ENCODE measurements at regions not wholly inside any gene's neighbourhood (a gene's known extent, or its start where the extent isn't known, plus 50 kb on each side); places are given as distances from the start of the nearest gene placed in this dataset.

DNA sequence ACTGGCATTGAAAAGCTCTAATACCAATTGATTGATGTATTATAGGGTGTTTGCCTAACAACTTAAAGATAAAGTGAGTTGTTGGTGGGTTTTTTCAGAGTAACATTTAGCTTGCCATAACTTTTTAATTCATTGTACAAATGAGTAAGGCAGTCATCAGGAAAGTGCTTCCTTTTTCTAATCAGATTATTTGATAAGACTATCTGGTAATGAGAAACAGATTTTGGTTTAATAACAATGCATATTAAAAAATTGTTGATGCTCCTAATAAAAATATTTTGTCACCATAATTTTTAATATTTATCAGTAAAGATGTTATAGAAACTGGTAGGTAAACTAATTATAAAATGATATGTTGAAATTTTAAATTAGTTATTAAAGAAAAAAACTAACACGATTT, 51.3 kb downstream of the BLTP1 start:
- no peak for DNase-seq

DNA sequence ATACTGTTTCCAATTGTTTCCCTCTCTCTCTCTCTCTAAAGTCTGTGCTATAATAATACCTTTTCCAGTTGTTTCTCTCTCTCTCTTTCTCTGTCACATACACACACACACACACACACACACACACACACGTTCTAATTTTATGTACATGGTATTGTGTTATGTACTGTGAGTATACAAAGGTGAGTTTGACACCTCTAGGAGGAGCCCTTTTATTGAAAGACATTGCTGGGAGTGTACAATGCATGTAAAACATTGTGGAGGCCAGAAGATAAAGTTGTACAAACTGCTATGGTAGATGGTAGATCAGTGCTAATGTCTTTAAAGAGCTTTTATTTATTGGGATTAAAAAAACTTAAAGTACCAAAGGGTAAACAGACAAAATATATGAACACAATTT, 53.6 kb downstream of the BLTP1 start:
- DNase-seq: no peak

DNA sequence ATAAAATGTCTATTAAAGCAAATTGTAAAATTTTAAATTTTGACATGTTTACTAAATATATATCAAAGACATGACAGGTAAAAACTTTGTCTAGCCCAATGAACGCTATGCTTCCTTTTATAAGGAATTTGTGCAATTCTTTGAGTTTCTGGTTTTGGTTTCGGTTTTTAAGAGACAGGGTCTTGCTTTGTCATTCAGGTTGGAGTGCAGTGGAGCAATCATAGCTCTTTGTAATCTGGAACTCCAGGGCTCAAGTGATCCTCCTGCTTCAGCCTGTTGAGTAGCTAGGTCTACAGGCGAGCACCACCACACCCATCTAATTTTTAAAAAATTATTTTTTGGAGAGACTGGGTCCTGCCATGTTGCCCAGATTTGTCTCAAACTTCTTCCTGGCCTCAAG, 60.7 kb downstream of the BLTP1 start:
- DNase-seq: no peak

DNA sequence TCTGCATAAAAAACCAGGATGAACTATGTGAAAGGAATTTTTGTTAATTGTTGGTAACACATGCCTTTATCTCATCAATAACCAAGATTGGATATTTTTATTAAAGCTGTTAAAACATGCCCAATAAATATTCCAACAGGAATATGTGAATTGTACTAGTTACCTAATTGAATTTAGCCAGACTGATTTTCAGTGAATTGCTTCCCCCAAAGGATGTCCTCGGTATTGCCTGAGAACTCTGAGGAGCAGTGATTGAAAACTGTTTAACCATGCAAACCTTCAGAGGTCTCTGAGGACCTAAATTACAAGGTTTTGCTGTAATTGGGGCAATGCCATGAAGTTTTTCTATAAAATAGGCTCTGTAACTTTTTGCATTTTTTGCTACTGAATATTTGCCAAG, 66.6 kb downstream of the BLTP1 start:
- no peak for DNase-seq

DNA sequence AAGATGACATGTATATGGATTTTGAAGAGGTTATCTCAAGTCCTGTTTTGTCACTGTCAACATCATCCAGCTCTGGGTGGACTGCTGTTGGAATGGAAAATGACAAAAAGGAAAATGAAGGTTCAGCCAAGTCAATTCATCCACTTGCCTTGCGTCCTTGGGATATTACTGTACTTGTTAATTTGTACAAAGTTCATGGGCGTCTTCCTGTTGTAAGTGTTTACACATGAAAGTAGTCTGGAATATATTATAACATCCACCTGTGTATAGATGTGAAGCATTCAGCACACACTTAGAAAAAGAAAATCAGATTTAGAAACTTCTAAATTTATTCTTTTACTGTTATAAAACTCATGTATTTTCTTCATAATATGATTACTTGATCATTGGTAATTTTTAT, 67.2 kb downstream of the BLTP1 start:
- no peak for DNase-seq

DNA sequence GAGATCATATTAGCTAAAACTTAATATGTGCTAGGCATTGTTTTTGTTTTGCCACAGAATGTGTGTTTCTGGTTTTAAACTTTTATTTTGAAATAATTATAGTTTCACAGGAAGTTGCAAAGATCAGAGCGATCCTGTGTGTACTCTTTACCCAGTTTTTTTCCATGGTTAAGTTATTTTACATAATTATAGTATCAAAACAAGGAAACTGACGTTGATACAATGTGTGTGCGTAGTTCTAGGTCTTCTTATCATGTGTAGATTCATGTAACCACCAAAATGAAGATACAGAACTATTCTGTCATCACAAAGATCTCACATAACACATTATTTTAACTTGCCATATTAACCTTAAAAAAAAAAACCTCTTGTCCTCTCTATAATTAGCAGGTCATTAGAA, 69.2 kb downstream of the BLTP1 start:
- DNase-seq: no peak

DNA sequence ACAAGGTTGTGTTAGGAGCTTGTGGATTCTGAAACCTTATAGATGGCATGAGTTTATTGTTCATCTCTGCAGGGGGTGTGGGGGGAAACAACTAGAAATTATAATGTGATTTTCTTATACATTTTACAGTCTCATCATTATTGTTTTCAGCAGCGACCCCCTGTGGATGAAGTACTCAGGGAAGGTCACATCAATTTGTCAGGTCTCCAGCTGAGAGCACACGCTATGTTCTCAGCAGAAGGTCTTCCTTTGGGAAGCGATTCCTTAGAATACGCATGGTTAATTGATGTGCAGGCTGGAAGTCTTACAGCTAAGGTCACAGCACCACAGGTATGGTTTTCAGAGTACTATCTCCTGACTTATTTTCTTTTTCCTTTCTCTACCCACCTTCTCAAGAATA, 72.2 kb downstream of the BLTP1 start:
- peak; percentile 3 for DNase-seq

DNA sequence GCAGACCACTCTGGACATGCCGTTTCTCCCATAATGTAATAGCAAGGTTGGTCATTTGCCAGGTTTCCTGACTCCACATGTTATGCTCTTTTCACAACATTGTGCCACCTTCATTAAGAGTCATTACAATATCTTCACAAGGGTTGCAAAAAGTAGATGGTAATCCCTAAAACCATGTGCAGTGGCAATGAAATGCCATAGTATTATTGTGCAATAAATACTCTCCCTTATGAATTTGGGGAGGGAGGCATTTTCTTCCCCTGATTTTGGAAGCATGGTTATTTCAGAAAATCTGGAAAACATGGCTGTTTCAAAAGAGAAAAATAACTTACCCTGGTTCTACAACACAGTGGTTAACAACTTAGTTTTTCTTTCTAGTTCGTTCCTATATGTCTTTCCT, 75.1 kb downstream of the BLTP1 start:
- no peak for DNase-seq

DNA sequence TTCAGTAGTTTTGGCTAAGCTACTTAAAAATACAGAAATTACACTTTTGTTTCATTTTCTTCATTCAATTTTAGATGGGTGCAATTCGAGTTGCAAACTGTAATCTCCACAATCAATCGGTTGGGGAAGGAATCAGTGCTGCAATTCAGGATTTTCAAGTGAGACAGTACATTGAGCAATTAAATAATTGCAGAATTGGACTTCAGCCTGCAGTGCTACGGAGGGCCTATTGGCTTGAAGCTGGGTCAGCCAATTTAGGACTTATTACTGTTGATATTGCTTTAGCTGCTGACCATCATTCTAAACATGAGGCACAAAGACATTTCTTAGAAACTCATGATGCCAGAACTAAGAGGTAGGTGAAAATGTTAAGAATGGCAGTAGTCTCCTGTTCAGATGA, 77.7 kb downstream of the BLTP1 start:
- no peak for DNase-seq

DNA sequence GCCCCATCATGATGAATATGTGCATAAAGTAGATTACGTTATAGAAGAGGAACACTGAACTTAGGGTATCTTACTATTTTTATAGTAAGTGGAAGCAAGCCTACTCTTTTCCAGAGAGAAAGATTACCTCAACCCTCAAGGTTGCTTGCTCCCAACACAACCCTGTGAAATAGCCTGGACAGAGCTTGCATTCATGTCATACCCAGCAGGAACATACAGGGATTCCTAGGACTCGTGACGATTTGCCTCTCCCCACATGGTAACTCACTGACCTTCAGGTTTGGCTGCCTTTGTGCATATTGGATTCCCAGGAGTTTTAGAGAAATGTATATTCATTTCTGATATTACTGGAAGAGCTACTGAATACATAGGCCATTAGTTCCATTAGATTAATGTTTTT, 80.5 kb downstream of the BLTP1 start:
- no peak for DNase-seq

DNA sequence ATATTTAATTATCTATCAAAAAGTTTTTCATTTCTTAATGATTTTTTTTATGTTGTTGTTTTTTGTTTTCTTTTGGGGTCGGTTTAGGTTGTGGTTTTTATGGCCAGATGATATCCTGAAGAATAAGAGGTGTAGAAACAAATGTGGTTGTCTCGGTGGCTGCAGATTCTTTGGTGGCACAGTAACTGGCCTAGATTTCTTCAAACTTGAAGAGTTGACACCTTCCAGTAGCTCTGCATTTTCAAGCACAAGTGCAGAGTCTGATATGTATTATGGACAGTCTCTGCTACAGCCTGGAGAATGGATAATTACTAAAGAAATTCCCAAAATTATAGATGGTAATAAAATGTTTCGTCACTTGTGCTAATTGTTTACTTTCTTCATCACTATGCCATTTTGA, 82.6 kb downstream of the BLTP1 start:
- DNase-seq: no peak

DNA sequence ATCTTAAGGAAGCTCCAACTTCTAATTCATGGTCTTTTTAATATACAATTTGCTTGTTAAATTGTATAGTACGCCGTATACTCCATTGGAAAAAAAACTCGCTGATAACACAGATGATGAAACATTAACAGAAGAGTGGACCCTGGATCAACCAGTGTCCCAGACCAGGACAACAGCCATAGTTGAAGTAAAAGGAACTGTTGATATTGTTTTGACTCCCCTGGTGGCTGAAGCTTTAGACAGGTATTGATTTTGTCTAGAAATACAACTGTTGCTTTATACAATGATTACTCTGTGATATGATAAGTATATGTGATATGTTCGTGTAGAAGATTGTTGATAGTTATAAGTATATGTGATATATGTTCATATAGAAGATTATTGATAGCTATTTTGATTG, 91.7 kb downstream of the BLTP1 start:
- DNase-seq: no peak

DNA sequence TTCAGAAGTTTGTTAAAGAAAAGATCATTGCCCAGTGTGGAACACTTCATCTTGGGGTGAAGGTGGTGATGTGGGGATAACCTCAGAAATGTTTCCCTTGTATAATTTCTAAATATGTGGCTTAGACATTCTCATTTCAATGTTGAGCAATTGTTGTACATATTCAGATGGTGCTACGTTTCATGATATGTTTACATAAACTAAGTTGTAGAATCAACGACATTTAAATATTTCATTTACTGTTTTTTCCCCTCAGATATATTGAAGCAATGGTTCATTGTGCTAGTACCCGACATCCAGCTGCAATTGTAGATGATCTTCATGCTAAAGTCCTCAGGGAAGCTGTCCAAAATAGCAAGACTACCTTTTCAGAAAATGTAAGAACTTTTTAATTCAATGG, 92.6 kb downstream of the BLTP1 start:
- no peak for DNase-seq

DNA sequence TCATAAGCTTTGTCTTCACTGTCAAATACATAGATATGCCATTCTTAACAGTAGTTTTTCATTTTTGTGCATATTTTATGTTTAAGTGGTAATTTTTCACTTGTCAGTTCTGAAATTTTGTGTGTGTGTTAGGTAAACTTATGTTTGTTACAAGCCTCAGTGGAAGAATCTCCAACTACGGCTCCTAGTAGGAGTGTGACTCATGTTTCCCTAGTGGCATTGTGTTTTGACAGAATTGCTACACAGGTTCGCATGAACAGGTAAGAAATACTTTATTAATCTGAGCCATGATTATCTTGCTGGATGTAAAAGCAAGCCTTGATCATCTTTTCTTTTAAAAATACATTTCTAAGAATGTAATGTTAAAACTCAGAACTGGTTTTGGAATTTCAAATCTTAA, 94.4 kb downstream of the BLTP1 start:
- DNase-seq: no peak

DNA sequence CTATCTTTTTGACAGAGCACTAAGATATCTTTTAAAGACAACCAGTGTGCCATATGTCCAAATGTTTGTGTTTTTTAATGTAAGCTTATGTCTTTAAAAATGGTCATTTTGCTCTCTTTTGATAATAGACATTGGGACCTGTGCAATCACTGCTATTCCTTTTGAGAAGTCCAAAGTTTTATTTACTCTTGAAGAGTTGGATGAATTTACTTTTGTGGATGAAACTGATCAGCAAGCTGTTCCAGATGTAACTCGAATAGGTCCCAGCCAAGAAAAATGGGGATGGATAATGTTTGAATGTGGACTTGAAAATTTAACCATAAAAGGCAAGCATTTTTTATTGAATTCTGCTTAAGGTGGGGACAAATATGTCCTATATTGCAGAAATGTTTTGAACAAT, 97.2 kb downstream of the BLTP1 start:
- DNase-seq: no peak

DNA sequence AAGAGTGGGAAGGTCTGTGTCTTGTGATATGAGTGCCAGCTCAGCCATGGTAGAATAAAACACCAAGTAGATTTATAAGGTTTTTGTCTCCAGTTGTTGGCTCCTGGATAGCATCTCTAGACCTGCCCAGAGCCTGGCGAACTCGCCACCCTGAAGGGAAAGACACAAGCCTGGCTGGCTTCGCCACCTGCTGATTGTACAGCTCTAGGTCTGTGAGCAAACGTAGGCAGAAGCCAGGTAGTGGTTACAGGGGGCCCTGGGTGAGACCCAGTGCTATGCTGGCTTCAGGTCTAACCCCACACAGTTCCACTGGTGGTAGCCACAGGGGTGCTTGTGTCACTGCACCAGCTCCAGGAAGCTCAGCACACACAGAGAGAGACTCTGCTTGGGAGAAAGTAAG, 100.5 kb downstream of the BLTP1 start:
- no peak for DNase-seq

DNA sequence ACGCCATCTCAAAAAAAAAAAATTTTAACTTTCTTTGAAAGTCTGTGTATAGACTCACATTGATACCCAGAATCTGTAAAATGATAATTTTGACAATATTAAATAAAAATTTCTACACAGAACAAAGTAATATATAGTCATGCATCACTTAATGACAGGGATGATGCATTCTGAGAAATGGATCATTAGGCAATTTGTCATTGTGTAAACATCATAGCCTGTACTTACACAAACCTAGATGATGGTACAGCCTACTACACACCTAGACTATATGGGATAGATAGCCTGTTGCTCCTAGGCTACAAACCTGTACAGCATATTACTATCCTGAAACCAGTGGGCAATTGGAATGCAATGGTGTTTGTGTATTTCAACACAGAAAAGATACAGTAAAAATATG, 107.7 kb downstream of the BLTP1 start:
- DNase-seq: no peak

DNA sequence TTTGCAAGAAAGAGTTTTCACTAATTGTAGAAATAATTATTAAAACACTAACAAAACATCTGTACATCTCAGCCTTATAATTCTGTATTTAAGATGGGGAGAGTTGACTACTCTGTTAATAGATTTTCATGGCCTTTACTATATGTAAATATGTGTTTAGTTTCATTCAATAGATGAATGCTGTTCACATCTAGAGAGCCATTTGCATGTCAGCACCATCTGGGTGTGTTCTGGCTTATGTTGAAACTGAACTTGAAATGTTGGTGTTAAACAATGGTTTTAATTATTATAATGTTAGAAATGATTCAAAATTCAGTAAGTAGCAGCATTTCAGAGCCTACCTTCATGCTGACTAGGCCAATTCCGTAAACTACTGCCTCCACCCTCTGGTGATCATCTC, 102.5 kb upstream of the ADAD1 start:
- no peak for DNase-seq

DNA sequence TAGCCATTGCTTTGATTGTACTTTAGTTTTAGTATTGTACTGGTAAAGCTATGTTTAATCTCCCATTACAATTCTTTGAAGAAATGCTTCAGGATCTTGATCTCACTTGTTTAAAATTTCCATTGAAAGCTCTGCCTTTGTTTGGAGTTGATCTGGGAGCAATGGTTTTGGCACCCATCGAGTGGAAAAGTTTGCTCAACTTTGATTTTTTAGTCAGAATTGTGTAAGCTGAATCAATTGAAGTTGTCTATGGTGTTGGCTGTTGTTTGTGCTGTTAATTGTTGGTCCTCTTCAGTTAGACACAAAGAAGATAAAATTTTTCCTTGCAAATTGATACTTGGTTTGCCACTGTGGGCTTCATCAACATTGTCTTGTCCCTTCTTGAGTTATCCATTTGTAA, 99.8 kb upstream of the ADAD1 start:
- DNase-seq: no peak

DNA sequence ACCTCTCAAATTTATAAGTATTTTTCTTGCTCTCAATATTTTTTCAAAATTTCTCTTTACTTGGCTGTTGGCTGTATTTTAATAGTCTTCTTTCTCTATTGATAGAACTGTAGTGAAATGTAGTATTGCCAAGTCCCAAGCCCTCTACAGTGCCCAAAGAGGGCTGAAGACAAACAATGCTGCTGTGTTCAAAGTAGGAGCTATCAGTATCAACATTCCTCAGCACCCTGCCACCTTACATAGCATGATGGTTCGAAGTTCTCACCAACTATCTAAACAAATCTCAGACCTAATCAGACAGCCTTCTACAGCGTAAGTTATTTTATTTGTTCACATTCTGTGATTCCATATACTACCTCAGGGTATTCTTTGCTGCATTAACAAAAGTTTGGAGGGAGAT, 99.1 kb upstream of the ADAD1 start:
- DNase-seq: no peak

DNA sequence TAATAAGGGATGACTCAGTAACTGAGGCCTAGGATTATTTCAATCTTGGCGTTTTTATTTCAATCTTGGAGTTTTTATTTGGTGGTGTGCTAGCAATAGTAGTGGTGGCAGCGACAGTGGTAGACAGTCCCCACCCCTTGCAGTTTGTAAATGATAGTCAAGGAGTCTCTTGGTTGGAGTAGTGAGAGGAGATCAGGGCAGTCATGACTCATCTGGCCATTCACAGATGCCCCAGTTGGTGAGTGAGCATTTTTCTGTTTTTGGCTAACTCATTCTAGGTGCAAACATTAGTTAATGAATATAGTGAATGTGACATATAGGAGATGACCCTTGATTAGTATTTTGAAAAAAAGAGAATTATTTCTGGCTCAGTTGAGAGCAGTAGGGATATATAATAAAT, 93.5 kb upstream of the ADAD1 start:
- DNase-seq: no peak

DNA sequence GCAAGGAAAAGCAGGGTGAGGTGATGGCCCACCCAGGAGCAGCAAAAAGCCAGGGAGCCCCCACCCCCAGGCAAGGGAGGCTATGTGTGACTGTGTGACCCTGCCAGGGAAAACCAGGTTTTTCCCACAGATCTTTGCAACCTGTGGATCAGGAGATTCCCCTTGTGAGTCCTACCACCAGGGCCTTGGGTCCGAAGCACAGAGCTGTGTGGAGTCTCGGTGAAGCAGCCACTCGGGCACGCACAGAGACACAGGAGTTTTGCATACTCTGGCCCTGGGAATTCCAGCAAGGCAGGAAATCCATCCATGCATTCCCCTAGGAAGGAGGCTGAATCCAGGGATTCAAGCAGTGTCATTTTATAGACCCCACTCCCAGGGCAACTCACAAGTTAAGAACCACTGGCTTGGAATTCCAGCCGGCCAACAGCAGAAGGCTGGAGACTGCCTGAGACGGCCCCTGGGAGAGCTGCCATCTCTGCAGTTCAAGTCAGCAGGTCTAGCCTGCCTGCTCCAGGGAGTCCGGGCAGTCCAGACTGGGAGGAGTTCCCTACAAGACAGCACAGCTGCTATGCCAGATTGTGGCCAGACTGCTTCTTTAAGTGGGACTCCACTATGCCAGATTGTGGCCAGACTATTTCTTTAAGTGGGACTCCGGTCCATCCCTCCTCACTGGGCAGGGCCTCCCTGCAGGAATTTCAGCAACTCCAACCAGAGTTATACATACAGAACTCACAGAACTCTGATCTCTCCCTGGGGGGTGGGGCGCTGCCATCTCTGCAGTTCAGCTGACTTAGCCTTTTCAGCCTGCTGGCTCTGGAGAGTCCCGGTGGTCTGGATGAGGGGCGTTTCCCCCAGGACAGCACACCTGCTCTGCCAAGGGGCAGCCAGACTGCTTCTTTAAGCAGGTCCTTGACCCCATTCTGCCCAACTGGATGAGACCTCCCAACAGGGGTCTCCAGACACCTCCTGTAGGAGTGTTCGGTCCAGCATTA, 85.1 kb upstream of the ADAD1 start:
- DNase-seq: no peak

DNA sequence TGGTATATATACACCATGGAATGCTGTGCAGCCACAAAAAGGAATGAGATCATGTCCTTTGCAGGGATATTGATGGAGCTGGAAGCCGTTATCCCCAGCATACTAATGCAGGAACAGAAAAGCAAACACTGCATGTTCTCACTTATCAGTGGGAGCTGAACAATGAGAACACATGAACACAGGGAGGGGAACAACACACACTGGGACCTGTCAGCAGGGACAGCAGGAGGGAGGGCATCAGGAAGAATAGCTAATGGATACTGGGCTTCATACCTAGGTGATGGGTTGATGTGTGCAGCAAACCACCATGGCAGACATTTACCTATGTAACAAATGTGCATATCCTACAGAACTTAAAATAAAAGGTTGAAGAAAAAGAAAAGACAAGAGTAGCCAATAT, 81.1 kb upstream of the ADAD1 start:
- no peak for DNase-seq

DNA sequence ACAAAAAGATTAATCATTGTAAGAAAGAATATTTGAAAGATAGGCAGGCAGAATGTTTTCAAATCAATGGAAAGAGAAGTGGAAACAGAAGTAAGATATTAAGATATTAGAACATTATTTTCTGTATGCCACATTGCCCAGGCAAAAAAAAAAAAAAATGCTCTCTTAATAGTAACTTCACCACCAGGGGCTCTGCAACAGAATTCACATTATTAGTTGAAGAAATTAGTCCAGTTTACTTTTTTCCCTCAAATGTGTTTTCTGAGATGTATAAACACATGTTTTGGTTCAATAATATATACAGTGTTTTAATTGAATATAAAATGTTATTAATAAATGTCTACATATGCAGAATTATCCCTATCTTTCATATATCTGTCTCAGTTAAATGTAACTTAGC, 78.0 kb upstream of the ADAD1 start:
- no peak for DNase-seq

DNA sequence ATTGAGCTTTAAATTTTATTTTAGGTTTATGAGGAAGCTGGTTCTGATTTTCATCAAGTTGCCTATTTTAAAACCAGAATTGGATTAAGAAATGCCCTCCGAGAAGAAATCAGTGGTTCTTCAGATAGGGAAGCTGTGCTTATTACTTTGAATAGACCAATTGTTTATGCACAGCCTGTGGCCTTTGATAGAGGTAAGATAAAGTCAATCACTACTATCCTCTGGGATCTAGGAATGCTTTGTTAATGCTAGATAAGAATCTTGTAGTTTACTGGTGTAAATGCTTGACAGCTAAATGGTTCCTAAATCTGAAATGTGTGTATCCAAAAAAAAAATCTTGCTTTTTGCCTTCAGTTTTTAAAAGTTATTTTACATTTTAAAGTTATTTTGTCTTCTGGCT, 73.0 kb upstream of the ADAD1 start:
- DNase-seq: no peak

Measured in NCI-H345 (cell line).